Neural cell (in vitro differentiated cells): ENCODE measurements at regions not wholly inside any gene's neighbourhood (a gene's known extent, or its start where the extent isn't known, plus 50 kb on each side); places are given as distances from the start of the nearest gene placed in this dataset.

ENCODE experiments used
- H2AFZ ChIP-seq: fragments of 200-600, 300-800 bp; sonication (generic), shearing (Covaris generic); 2 replicates; pipeline ENCODE4 v1.6.0; 2014; ENCODE audit warnings: low read depth, mild to moderate bottlenecking, antibody characterized with exemption, low read length, moderate library complexity
- H3F3A ChIP-seq: fragments of 200-600 bp; shearing (Covaris generic); 2 replicates; pipeline ENCODE4 v1.6.1; 2016; ENCODE audit warnings: mild to moderate bottlenecking, moderate library complexity, mixed read lengths, antibody characterized with exemption, low read length; ENCODE audit not compliant: insufficient read depth, poor library complexity, severe bottlenecking
- H3K27ac ChIP-seq: fragments of 200-600, 300-800 bp; sonication (generic), shearing (Covaris generic); 2 replicates; pipeline ENCODE4 v1.5.1; 2014; ENCODE audit warnings: mild to moderate bottlenecking, low read length, moderate library complexity
- H3K27me3 ChIP-seq: fragments of 300-800, 200-600 bp; sonication (generic), shearing (Covaris generic); 2 replicates; pipeline ENCODE4 v1.6.0; 2014; ENCODE audit warnings: mild to moderate bottlenecking, low read depth, low read length, moderate library complexity; ENCODE audit not compliant: insufficient read depth
- H3K36me3 ChIP-seq: fragments of 300-800, 200-600 bp; sonication (generic), shearing (Covaris generic); 2 replicates; pipeline ENCODE4 v1.5.1; 2014; ENCODE audit warnings: mild to moderate bottlenecking, antibody characterized with exemption, low read length, moderate library complexity; ENCODE audit not compliant: insufficient read depth
- H3K4me2 ChIP-seq: fragments of 300-800, 200-600 bp; sonication (generic), shearing (Covaris generic); 2 replicates; pipeline ENCODE4 v1.6.0; 2014; ENCODE audit warnings: mild to moderate bottlenecking, low read length
- H3K4me3 ChIP-seq: fragments of 300-800, 200-600 bp; sonication (generic), shearing (Covaris generic); 2 replicates; pipeline ENCODE4 v1.5.1; 2014; ENCODE audit warnings: mild to moderate bottlenecking, low read length, moderate library complexity
- H3K79me2 ChIP-seq: fragments of 200-600 bp; shearing (Covaris generic); replicated peaks from 2 replicates; pipeline ENCODE4 v1.6.0; 2014; ENCODE audit warnings: mild to moderate bottlenecking, low read length, moderate library complexity; ENCODE audit not compliant: insufficient read depth
- H3K9ac ChIP-seq: fragments of 300-800, 200-600 bp; sonication (generic), shearing (Covaris generic); 2 replicates; pipeline ENCODE4 v1.6.1; 2016; ENCODE audit warnings: mild to moderate bottlenecking, low read length, mixed read lengths
- H3K9me2 ChIP-seq: fragments of 200-600 bp; shearing (Covaris generic); 2 replicates; pipeline ENCODE4 v1.6.1; 2016; ENCODE audit warnings: mild to moderate bottlenecking, low read length, mixed read lengths; ENCODE audit not compliant: insufficient read depth
- H3K9me3 ChIP-seq: fragments of 200-600, 300-800 bp; sonication (generic), shearing (Covaris generic); 2 replicates; pipeline ENCODE4 v1.6.1; 2016; ENCODE audit warnings: mild to moderate bottlenecking, mixed run types, low read length, moderate library complexity, mixed read lengths
- H4K20me1 ChIP-seq: fragments of 200-600 bp; shearing (Covaris generic); 2 replicates; pipeline ENCODE4 v1.6.1; 2016; ENCODE audit warnings: mild to moderate bottlenecking, mixed run types; ENCODE audit not compliant: insufficient read depth
- EP300 ChIP-seq: fragments of 450-650 bp; conservative IDR thresholded peaks from 2 replicates; pipeline ENCODE4 v1.6.1; 2014; ENCODE audit warnings: antibody characterized with exemption, mild to moderate bottlenecking, moderate library complexity; ENCODE audit not compliant: poor library complexity, severe bottlenecking
- EZH2 ChIP-seq: fragments of 200-600, 300-800 bp; shearing (Covaris generic), sonication (generic); IDR thresholded peaks from 2 replicates; pipeline ENCODE4 v1.6.1; 2014; ENCODE audit warnings: antibody characterized with exemption, low read length, borderline replicate concordance, mild to moderate bottlenecking; ENCODE audit not compliant: insufficient read depth, poor library complexity, severe bottlenecking
- MXI1 ChIP-seq: fragments of 450-650 bp; conservative IDR thresholded peaks from 2 replicates; pipeline ENCODE4 v1.6.1; 2014; ENCODE audit warnings: antibody characterized with exemption, mild to moderate bottlenecking; ENCODE audit not compliant: poor library complexity, severe bottlenecking
- POLR2AphosphoS5 ChIP-seq: IDR thresholded peaks from 2 replicates; pipeline ENCODE4 v1.6.1; 2012
- RAD21 ChIP-seq: fragments of 450-650 bp; conservative IDR thresholded peaks from 2 replicates; pipeline ENCODE4 v1.6.1; 2014; ENCODE audit warnings: antibody characterized with exemption, mild to moderate bottlenecking, moderate library complexity
- SMC3 ChIP-seq: fragments of 450-650 bp; conservative IDR thresholded peaks from 2 replicates; pipeline ENCODE4 v1.6.1; 2014; ENCODE audit warnings: antibody characterized with exemption, mild to moderate bottlenecking, moderate library complexity; ENCODE audit not compliant: poor library complexity
- TAF1 ChIP-seq: IDR thresholded peaks from 2 replicates; pipeline ENCODE4 v1.6.1; 2012; ENCODE audit warnings: low read depth
- TF ChIP-seq, protein P1 (sequence below): fragments of 450-650 bp; IDR thresholded peaks from 2 replicates; pipeline ENCODE4 v1.5.1; 2014; ENCODE audit warnings: antibody characterized with exemption, mild to moderate bottlenecking, moderate library complexity; ENCODE audit not compliant: poor library complexity, severe bottlenecking
- TF ChIP-seq, protein P2 (sequence below): IDR thresholded peaks from 2 replicates; pipeline ENCODE4 v1.6.1; 2012; ENCODE audit warnings: borderline replicate concordance

DNA sequence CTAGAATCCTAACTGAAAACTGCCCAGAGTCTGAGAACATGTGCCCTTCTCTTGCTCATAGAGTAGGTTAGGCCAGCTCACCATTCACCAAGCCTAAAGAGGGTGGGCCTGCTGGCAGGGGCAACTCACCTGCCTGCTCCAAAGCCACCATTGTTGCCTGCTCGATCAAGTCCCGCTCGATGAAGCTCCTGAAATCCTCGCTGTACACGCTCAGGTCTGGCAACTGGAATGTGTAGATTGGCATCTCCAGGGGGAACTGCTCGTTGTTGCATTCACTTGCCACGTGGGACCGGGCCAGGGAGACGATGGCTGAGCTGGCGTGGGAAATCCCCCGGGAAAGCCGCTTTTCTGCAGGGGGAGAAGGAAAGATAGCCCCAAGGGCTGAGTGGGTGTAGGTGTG, 232.2 kb downstream of the KLF13 start:
- H3K36me3 ChIP-seq, result no peaks in the 10 kb centered on the region
- no peaks in the 10 kb centered on the region for H4K20me1 ChIP-seq

DNA sequence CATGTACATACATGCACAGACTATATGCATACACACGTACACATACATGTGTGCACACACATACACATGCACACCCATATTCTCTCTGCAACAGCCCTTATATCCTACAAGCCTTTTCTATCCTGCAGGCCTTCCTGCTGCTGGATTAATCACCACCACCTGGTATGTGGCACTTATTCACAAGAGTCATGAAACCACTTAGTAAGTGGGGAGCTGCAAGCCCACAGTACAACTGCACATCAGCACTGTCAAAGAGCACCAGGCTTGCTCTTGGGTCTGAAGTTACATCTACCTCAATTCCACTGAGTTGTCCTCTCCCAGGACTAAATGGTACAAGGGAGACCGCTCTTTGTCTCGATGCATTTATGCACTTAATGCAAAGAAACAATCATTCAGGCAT, 233.2 kb downstream of the KLF13 start:
- no peaks in the 10 kb centered on the region for H3K9me3 ChIP-seq
- H3K79me2 ChIP-seq, result no peaks in the 10 kb centered on the region
- no peak overlapping the region for H3K4me3 ChIP-seq
- TF ChIP-seq TAF1, result no peak
- no peak for TF ChIP-seq RAD21
- TF ChIP-seq POLR2AphosphoS5, result no peak
- TF ChIP-seq SMC3, result no peak
- no peak for TF ChIP-seq EP300
- no peak for TF ChIP-seq EZH2
- TF ChIP-seq, protein P1, sequence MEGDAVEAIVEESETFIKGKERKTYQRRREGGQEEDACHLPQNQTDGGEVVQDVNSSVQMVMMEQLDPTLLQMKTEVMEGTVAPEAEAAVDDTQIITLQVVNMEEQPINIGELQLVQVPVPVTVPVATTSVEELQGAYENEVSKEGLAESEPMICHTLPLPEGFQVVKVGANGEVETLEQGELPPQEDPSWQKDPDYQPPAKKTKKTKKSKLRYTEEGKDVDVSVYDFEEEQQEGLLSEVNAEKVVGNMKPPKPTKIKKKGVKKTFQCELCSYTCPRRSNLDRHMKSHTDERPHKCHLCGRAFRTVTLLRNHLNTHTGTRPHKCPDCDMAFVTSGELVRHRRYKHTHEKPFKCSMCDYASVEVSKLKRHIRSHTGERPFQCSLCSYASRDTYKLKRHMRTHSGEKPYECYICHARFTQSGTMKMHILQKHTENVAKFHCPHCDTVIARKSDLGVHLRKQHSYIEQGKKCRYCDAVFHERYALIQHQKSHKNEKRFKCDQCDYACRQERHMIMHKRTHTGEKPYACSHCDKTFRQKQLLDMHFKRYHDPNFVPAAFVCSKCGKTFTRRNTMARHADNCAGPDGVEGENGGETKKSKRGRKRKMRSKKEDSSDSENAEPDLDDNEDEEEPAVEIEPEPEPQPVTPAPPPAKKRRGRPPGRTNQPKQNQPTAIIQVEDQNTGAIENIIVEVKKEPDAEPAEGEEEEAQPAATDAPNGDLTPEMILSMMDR, result no peak
- TF ChIP-seq, protein P2, sequence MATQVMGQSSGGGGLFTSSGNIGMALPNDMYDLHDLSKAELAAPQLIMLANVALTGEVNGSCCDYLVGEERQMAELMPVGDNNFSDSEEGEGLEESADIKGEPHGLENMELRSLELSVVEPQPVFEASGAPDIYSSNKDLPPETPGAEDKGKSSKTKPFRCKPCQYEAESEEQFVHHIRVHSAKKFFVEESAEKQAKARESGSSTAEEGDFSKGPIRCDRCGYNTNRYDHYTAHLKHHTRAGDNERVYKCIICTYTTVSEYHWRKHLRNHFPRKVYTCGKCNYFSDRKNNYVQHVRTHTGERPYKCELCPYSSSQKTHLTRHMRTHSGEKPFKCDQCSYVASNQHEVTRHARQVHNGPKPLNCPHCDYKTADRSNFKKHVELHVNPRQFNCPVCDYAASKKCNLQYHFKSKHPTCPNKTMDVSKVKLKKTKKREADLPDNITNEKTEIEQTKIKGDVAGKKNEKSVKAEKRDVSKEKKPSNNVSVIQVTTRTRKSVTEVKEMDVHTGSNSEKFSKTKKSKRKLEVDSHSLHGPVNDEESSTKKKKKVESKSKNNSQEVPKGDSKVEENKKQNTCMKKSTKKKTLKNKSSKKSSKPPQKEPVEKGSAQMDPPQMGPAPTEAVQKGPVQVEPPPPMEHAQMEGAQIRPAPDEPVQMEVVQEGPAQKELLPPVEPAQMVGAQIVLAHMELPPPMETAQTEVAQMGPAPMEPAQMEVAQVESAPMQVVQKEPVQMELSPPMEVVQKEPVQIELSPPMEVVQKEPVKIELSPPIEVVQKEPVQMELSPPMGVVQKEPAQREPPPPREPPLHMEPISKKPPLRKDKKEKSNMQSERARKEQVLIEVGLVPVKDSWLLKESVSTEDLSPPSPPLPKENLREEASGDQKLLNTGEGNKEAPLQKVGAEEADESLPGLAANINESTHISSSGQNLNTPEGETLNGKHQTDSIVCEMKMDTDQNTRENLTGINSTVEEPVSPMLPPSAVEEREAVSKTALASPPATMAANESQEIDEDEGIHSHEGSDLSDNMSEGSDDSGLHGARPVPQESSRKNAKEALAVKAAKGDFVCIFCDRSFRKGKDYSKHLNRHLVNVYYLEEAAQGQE, result no peak
- TF ChIP-seq MXI1, result no peak
- no peaks in the 10 kb centered on the region for H3K9me2 ChIP-seq
- no peaks in the 10 kb centered on the region for H4K20me1 ChIP-seq
- H2AFZ ChIP-seq, result no peak overlapping the region
- H3K27ac ChIP-seq, result no peak overlapping the region
- no peak overlapping the region for H3K9ac ChIP-seq
- H3K27me3 ChIP-seq, result no peaks in the 10 kb centered on the region
- no peaks in the 10 kb centered on the region for H3F3A ChIP-seq
- no peak overlapping the region for H3K4me2 ChIP-seq
- H3K36me3 ChIP-seq, result no peaks in the 10 kb centered on the region

More for the DNA sequence above, 232.2 kb downstream of the KLF13 start:
- H3K79me2 ChIP-seq, result no peaks in the 10 kb centered on the region
- no peaks in the 10 kb centered on the region for H3K9me3 ChIP-seq
- H3K4me3 ChIP-seq, result no peak overlapping the region
- H3K9me2 ChIP-seq, result no peaks in the 10 kb centered on the region
- no peaks in the 10 kb centered on the region for H3K27me3 ChIP-seq
- H3K4me2 ChIP-seq, result no peak overlapping the region
- TF ChIP-seq RAD21, result no peak
- TF ChIP-seq EZH2, result no peak
- TF ChIP-seq MXI1, result no peak
- H3K9ac ChIP-seq, result no peak overlapping the region
- no peak overlapping the region for H3K27ac ChIP-seq
- H3F3A ChIP-seq, result no peaks in the 10 kb centered on the region
- H2AFZ ChIP-seq, result no peak overlapping the region

DNA sequence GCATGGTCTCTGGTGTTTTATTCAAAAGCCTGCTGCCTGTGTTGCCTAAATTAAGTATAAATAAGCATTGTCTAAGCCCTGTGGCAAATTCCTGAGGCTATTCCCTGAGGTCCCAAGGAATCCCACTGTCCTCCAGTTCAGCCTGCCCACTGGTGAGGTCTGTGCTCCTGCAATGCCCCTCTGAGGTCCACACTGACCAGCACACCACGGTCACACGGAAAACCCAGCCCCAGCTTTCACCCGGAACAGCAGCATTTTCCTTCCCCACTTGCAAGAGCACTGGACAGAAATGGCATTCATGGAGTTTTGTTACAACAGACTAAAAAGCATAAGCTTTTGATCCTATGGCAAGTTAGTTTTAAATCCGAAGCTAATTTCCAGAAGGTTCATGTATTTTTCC, 234.0 kb downstream of the KLF13 start:
- Histone ChIP-seq H3K4me2 (no peak overlapping the region), H3K79me2 (no peaks in the 10 kb centered on the region), H3K27me3 (no peaks in the 10 kb centered on the region)

More for the DNA sequence above, 234.0 kb downstream of the KLF13 start:
- Histone ChIP-seq H3K27ac (no peak overlapping the region), H4K20me1 (no peaks in the 10 kb centered on the region), H3K9ac (no peak overlapping the region), H3F3A (no peaks in the 10 kb centered on the region), H3K9me2 (no peaks in the 10 kb centered on the region), H2AFZ (no peak overlapping the region), H3K9me3 (no peaks in the 10 kb centered on the region), H3K4me3 (no peak overlapping the region), H3K36me3 (no peaks in the 10 kb centered on the region)
- TF ChIP-seq RAD21 (no peak), EP300 (no peak), MXI1 (no peak), POLR2AphosphoS5 (no peak), SMC3 (no peak), TAF1 (no peak), EZH2 (no peak)
- TF ChIP-seq, protein P2, result no peak
- TF ChIP-seq, protein P1, result no peak
